Calu3 (cell line): ENCODE measurements at regions not wholly inside any gene's neighbourhood (a gene's known extent, or its start where the extent isn't known, plus 50 kb on each side); places are given as distances from the start of the nearest gene placed in this dataset.
A peak's percentile ranks its signal among the peaks of the same experiment; 100 is the strongest.
"Not testable (repeated sequence)": the region's sequence is repeated elsewhere in the genome, so short reads cannot be mapped to it uniquely, and the experiment has no call there.

Experiments used
- BruUV-seq: library from RNA; stranded (reverse); fragments of 400-500 nt; replicated peaks from 2 replicates; lab custom pipeline; 2021; lab: Mats Ljungman, UMichigan
- CTCF ChIA-PET: fragments of 300-600 bp; sonication (Branson Sonifier 250); formaldehyde crosslinking; loops from one replicate; lab custom pipeline; 2022; ENCODE audit warnings: antibody characterized with exemption; lab: Charles Lee
- DNase-seq: peaks from one replicate; pipeline ENCODE4 v3.0.0; 2022
- H3K27ac Mint-ChIP-seq: one replicate; pipeline ENCODE4 v1.8.0; 2022; ENCODE audit warnings: mixed read lengths; ENCODE audit not compliant: unreplicated experiment
- H3K27me3 Mint-ChIP-seq: one replicate; pipeline ENCODE4 v1.8.0; 2022; ENCODE audit warnings: mixed read lengths; ENCODE audit not compliant: unreplicated experiment
- H3K36me3 Mint-ChIP-seq: one replicate; pipeline ENCODE4 v1.8.0; 2022; ENCODE audit warnings: mild to moderate bottlenecking, moderate library complexity, mixed read lengths; ENCODE audit not compliant: insufficient read depth, unreplicated experiment
- H3K4me1 Mint-ChIP-seq: one replicate; pipeline ENCODE4 v1.8.0; 2022; ENCODE audit warnings: mild to moderate bottlenecking, low read depth, mixed read lengths; ENCODE audit not compliant: unreplicated experiment
- H3K4me3 Mint-ChIP-seq: one replicate; pipeline ENCODE4 v1.8.0; 2022; ENCODE audit warnings: mild to moderate bottlenecking, low read depth, moderate library complexity, mixed read lengths; ENCODE audit not compliant: unreplicated experiment
- H3K9me3 Mint-ChIP-seq: one replicate; pipeline ENCODE4 v1.8.0; 2022; ENCODE audit warnings: low read depth, mixed read lengths; ENCODE audit not compliant: unreplicated experiment
- intact Hi-C: fragments of 100-400 bp; cut with micrococcal nuclease; formaldehyde crosslinking; loops from one replicate; pipeline ENCODE4 v1.10.0; 2022; ENCODE audit not compliant: unreplicated experiment
- TF ChIP-seq, protein P1 (sequence below): fragments of 200-600 bp; IDR thresholded peaks from one replicate; pipeline ENCODE4 v1.8.0; 2022; ENCODE audit warnings: antibody characterized with exemption; ENCODE audit not compliant: unreplicated experiment

DNA sequence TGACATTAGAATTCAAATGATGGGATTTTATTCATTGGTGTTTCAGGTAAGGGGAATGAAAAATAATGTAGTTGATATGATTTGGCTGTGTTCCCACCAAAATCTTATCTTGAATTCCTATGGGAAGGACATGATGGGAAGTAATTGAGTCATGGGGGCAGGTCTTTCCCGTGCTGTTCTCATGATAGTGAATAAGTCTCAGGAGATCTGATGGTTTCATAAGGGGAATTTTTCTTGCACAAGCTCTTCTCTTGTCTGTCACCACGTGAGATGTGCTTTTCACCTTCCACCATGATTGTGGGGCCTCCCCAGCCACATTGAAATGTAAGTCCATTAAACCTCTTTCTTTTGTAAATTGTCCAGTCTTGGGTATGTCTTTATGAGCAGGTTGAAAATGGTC, 268.6 kb upstream of the CHORDC1 start:
- intact Hi-C loops: no loop called here
- Mint-ChIP-seq H3K27ac (no peak overlapping the region), H3K36me3 (no peaks in the 10 kb centered on the region), H3K4me1 (no peaks in the 10 kb centered on the region), H3K9me3 (no peaks in the 10 kb centered on the region), H3K27me3 (no peaks in the 10 kb centered on the region), H3K4me3 (no peak overlapping the region)
- DNase-seq: no peak
- CTCF ChIA-PET: no interaction called here
- no TSS peak for BruUV-seq
- TF ChIP-seq, protein P1, sequence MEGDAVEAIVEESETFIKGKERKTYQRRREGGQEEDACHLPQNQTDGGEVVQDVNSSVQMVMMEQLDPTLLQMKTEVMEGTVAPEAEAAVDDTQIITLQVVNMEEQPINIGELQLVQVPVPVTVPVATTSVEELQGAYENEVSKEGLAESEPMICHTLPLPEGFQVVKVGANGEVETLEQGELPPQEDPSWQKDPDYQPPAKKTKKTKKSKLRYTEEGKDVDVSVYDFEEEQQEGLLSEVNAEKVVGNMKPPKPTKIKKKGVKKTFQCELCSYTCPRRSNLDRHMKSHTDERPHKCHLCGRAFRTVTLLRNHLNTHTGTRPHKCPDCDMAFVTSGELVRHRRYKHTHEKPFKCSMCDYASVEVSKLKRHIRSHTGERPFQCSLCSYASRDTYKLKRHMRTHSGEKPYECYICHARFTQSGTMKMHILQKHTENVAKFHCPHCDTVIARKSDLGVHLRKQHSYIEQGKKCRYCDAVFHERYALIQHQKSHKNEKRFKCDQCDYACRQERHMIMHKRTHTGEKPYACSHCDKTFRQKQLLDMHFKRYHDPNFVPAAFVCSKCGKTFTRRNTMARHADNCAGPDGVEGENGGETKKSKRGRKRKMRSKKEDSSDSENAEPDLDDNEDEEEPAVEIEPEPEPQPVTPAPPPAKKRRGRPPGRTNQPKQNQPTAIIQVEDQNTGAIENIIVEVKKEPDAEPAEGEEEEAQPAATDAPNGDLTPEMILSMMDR: no peak

DNA sequence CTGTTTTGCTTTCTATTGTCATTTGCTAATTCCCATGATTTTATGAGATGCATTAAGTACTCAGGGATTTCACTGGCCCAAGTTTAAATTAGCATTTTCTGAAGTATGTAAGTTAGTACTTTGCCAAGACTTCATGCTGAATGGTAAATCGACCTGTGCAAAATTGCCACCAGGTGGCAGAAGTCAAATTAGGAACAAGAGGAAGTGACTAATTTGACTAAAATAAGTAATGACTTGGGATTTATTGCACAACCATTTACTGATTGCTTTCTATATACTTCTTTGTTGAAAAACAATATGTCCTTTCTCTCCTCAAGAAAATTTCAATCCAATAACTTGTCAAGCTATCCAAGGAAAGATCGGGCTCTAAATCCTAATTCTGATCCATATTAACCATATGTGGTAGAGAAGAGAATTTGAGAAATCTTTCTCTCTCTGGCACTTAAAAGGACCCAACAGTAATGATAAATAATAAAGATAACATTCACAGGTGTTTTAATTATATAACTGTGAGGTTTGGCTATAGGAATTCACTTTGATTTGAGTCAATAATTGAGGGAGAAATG, 253.7 kb upstream of the CHORDC1 start:
- Mint-ChIP-seq H3K4me3 (no peak overlapping the region), H3K36me3 (no peaks in the 10 kb centered on the region), H3K27ac (no peak overlapping the region), H3K27me3 (no peaks in the 10 kb centered on the region), H3K4me1 (no peaks in the 10 kb centered on the region), H3K9me3 (no peaks in the 10 kb centered on the region)
- TF ChIP-seq, protein P1: no peak
- peak; percentile 52 for DNase-seq
- CTCF ChIA-PET: no interaction called here
- no TSS peak for BruUV-seq
- intact Hi-C loops: loop anchor here (5.0 kb wide), 1 partner anchor 771 kb away; no protein-coding TSS in a partner anchor

DNA sequence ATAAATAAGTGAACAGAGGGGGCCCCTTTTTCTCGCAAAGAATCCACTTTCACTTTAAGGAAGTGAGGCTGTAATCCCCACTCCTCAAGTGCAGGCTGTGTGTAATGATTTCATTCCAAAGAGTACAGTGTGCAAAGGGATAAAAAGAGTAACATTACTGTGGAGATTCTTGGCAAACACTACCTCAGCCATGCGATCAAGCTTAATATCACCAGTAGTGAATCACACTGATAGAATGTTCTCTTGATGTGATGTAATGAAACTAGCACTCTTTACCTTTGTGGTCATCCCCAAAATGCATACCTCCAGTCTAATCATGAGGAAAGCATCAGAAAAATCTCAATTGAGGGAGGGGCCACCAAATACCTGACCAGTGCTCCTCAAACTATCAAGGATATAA, 246.1 kb upstream of the CHORDC1 start:
- intact Hi-C loops: no loop called here

DNA sequence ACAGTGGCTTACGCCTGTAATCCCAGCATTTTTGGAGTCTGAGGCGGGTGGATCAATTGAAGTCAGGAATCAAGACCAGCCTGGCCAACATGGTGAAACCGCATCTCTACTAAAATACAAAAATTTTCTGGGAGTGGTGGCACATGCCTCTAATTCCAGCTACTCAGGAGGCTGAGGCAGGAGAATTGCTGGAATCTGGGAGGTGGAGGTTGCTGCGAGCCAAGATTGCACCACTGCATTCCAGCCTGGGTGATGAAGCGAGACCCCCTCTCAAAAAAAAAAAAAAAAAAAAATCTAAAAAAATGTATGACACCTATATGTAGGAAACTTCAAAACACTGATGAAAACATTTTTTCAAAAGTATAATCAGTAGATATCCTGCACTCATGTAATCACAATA, 242.7 kb upstream of the CHORDC1 start:
- Mint-ChIP-seq H3K27me3 (no peaks in the 10 kb centered on the region), H3K9me3 (no peaks in the 10 kb centered on the region), H3K4me1 (peaks cover 13% of the 10 kb centered on the region), H3K27ac (no peak overlapping the region), H3K4me3 (no peak overlapping the region), H3K36me3 (no peaks in the 10 kb centered on the region)
- BruUV-seq: no TSS peak
- intact Hi-C loops: no loop called here
- DNase-seq: no peak
- CTCF ChIA-PET: interaction anchor here (0.7 kb wide), 1 partner anchor 1794 kb away, joined by 8 read pairs; no protein-coding TSS in a partner anchor
- TF ChIP-seq, protein P1: no peak

More for the DNA sequence above, 246.1 kb upstream of the CHORDC1 start:
- CTCF ChIA-PET: no interaction called here
- Mint-ChIP-seq H3K36me3 (no peaks in the 10 kb centered on the region), H3K9me3 (no peaks in the 10 kb centered on the region), H3K27ac (no peak overlapping the region), H3K27me3 (no peaks in the 10 kb centered on the region), H3K4me3 (no peak overlapping the region), H3K4me1 (peaks cover 13% of the 10 kb centered on the region)
- BruUV-seq: no TSS peak
- DNase-seq: peak; percentile 1
- TF ChIP-seq, protein P1: no peak

DNA sequence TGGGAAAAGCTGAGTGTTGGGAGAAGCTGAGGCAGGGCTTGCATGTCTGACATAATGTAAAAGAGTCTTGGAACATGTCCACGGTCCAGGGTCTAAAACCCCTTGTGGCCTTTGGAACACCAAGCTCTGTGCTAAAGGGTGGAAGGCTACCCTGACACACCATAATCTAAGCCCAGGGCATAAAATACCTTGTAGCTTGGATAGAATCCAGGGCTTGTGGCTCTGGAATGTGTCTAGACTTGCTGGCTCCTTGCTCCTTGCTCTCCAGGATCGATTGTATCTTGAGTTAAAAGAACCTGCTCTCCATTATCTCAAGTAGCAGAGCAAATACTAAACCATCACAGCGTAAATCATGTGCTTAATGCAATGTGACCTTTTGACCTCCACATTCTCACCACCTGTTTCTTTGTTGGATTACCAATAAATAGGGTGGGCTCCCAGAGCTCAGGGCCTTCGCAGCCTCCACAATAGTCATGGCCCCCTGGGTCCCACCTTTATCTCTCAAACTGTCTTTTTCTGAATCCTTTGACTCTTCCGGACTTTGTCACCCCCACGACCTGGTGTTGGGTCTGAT, 232.6 kb upstream of the CHORDC1 start:
- CTCF ChIA-PET: interaction anchor here (0.6 to 0.7 kb wide), 2 partner anchors 145 to 761 kb away, joined by 3 read pairs; no protein-coding TSS in a partner anchor
- intact Hi-C loops, BruUV-seq, H3K27ac Mint-ChIP-seq, H3K27me3 Mint-ChIP-seq, H3K9me3 Mint-ChIP-seq, H3K36me3 Mint-ChIP-seq: not testable (repeated sequence)
- Mint-ChIP-seq H3K4me1 (peaks cover 32% of the 10 kb centered on the region), H3K4me3 (peak overlapping the region; percentile 10)
- DNase-seq: peak; percentile 38
